Spleen (tissue), 11 donors: ENCODE measurements at regions not wholly inside any gene's neighbourhood (a gene's known extent, or its start where the extent isn't known, plus 50 kb on each side); places are given as distances from the start of the nearest gene placed in this dataset.

Source experiments
- DNase-seq: peaks from one replicate; pipeline ENCODE4 v3.0.0-alpha.2; 2020
- H3K27ac ChIP-seq, 8 donors: fragments of 200-600 bp; sonication (generic) in 7 of 8; 1 replicate in 4 of 8; 2 replicates in 4 of 8; pipeline versions ENCODE4 v1.5.0 to v1.8.0; 2016 to 2021; ENCODE audit warnings: inconsistent platforms in 4 of 8, mild to moderate bottlenecking in 4 of 8, moderate library complexity in 1 of 8
- H3K27me3 ChIP-seq, 7 donors: fragments of 200-600 bp; sonication (generic) in 6 of 7; replicated peaks in 1 of 7; 1 replicate in 4 of 7; 2 replicates in 3 of 7; pipeline versions ENCODE4 v1.5.0 to v1.8.0; 2016 to 2021; ENCODE audit warnings: inconsistent platforms in 3 of 7, mild to moderate bottlenecking in 1 of 7
- H3K36me3 ChIP-seq, 6 donors: fragments of 200-600 bp; sonication (generic) in 5 of 6; 1 replicate in 4 of 6; 2 replicates in 2 of 6; pipeline versions ENCODE4 v1.5.0 to v1.8.0; 2016 to 2021; ENCODE audit warnings: inconsistent platforms in 2 of 6
- H3K4me1 ChIP-seq, 6 donors: fragments of 200-600 bp; sonication (generic) in 5 of 6; 1 replicate in 3 of 6; 2 replicates in 3 of 6; pipeline versions ENCODE4 v1.5.0 to v1.8.0; 2016 to 2021; ENCODE audit warnings: inconsistent platforms in 3 of 6
- H3K4me3 ChIP-seq, 8 donors: fragments of 200-600 bp; sonication (generic) in 7 of 8; 1 replicate in 4 of 8; 2 replicates in 4 of 8; pipeline versions ENCODE4 v1.5.0 to v1.8.0; 2016 to 2021; ENCODE audit warnings: inconsistent platforms in 4 of 8, mild to moderate bottlenecking in 4 of 8, moderate library complexity in 2 of 8
- H3K9me3 ChIP-seq, 8 donors: fragments of 200-600 bp; sonication (generic) in 7 of 8; 1 replicate in 4 of 8; 2 replicates in 4 of 8; pipeline versions ENCODE4 v1.5.0 to v1.8.0; 2016 to 2021; ENCODE audit warnings: inconsistent platforms in 4 of 8
- CTCF ChIP-seq, 11 experiments: fragments of 200-600 bp in 7 of 11; fragments of 450-650 bp in 4 of 11; sonication (generic) in 4 of 11; IDR thresholded peaks in 8 of 11; conservative IDR thresholded peaks in 3 of 11; 1 replicate in 7 of 11; 2 replicates in 4 of 11; pipeline versions ENCODE4 v1.4.0 to v1.8.0; 2016 to 2021; ENCODE audit warnings: antibody characterized with exemption in 11 of 11, inconsistent platforms in 4 of 11, mild to moderate bottlenecking in 1 of 11
- POLR2A ChIP-seq, 3 donors: fragments of 450-650 bp; IDR thresholded peaks; one replicate each; pipeline ENCODE4 v1.5.1; 2017; ENCODE audit warnings: antibody characterized with exemption in 3 of 3, mild to moderate bottlenecking in 1 of 3
- POLR2AphosphoS5 ChIP-seq, 3 donors: sonication (generic); formaldehyde crosslinking; IDR thresholded peaks; one replicate each; pipeline ENCODE4 v1.5.1; 2017; ENCODE audit warnings: antibody characterized with exemption in 3 of 3
- WGBS, 5 donors: extraction: QIAGEN DNeasy Blood & Tissue Kit in 3 of 5; methylation state at CpG; one replicate each; pipeline versions ENCODE4 v1.1.5 to v1.1.7; 2013 to 2018; 5-methylcytosine and 5-hydroxymethylcytosine counted together
- intact Hi-C: fragments of 100-400 bp; cut with DNase I; formaldehyde crosslinking; loops from one replicate; pipeline ENCODE4 v1.15.0; 2023; ENCODE audit warnings: low total_unique reads
- donor health status: healthy with polysubstance abuse.
- donor health status: DM: no; HTN: no; CAD: no; lungs with moderate emphysema.
- donor health status: DM: no; HTN: no; CAD: no.
- donor health status: Bipolar disorder and iron deficiency.
- donor health status: healthy.
- donor health status: DM: no; HTN: no; CAD: no.
- donor health status: DM: yes; HTN: yes; CAD: no.

GRCh38 chr16:86897486-86897885 is 319.1 kb downstream of the FOXL1 start:
- no peaks in the 10 kb centered on the region for H3K4me1 ChIP-seq
- no peaks in the 10 kb centered on the region for H3K9me3 ChIP-seq
- TF ChIP-seq CTCF (IDR thresholded peaks at IDR 0.05 in 8 of 11, conservative IDR thresholded peaks at IDR 0.05 in 3 of 11) (no peak), POLR2AphosphoS5 (IDR thresholded peaks at IDR 0.05) (no peak), POLR2A (IDR thresholded peaks at IDR 0.05) (no peak)
- H3K36me3 ChIP-seq: no peaks in the 10 kb centered on the region
- DNase-seq: peak; percentile 24
- H3K4me3 ChIP-seq: no peak overlapping the region
- 87 to 97% (median 92%) methylated on average over 11 of the region's 11 CpGs for WGBS, 5 donors
- no peak overlapping the region for H3K27ac ChIP-seq
- H3K27me3 ChIP-seq: peaks cover 0 to 28% (median 0%) of the 10 kb centered on the region in 7 donors
- intact Hi-C loops: no loop called here

- H3K27ac ChIP-seq: no peak overlapping the region
- no peaks in the 10 kb centered on the region for H3K36me3 ChIP-seq
- no peak overlapping the region for H3K4me3 ChIP-seq
- 84 to 92% (median 88%) methylated on average over 4 to 5 of the region's 5 CpGs for WGBS, 5 donors
- intact Hi-C loops: no loop called here
- TF ChIP-seq POLR2AphosphoS5 (IDR thresholded peaks at IDR 0.05) (no peak), CTCF (IDR thresholded peaks at IDR 0.05 in 8 of 11, conservative IDR thresholded peaks at IDR 0.05 in 3 of 11) (no peak)
- peaks cover 0 to 19% (median 3%) of the 10 kb centered on the region in 7 donors for H3K27me3 ChIP-seq
- H3K4me1 ChIP-seq: no peaks in the 10 kb centered on the region
- DNase-seq: peak; percentile 59
- H3K9me3 ChIP-seq: no peaks in the 10 kb centered on the region
Observed at GRCh38 chr16:86898386-86898785, 320.0 kb downstream of the FOXL1 start.

- WGBS, 5 donors: 74 to 89% (median 79%) methylated on average over 6 of the region's 6 CpGs
Observed at GRCh38 chr16:86899151-86899550, 320.8 kb downstream of the FOXL1 start.

GRCh38 chr16:86899757-86900156 is 321.4 kb downstream of the FOXL1 start:
- Histone ChIP-seq H3K27ac (no peak overlapping the region), H3K27me3 (peaks cover 0 to 10% (median 0%) of the 10 kb centered on the region in 7 donors), H3K4me3 (no peak overlapping the region), H3K4me1 (no peaks in the 10 kb centered on the region), H3K36me3 (no peaks in the 10 kb centered on the region), H3K9me3 (no peaks in the 10 kb centered on the region)
- 75 to 89% (median 82%) methylated on average over 4 of the region's 4 CpGs for WGBS, 5 donors
- TF ChIP-seq CTCF (IDR thresholded peaks at IDR 0.05 in 8 of 11, conservative IDR thresholded peaks at IDR 0.05 in 3 of 11): no peak
- TF ChIP-seq POLR2AphosphoS5 (IDR thresholded peaks at IDR 0.05): no peak
- no peak for TF ChIP-seq POLR2A (IDR thresholded peaks at IDR 0.05)
- intact Hi-C loops: no loop called here
- no peak for DNase-seq

More at GRCh38 chr16:86899151-86899550, 320.8 kb downstream of the FOXL1 start:
- H3K4me1 ChIP-seq: no peaks in the 10 kb centered on the region
- no peaks in the 10 kb centered on the region for H3K36me3 ChIP-seq
- intact Hi-C loops: no loop called here
- peaks cover 0 to 11% (median 0%) of the 10 kb centered on the region in 7 donors for H3K27me3 ChIP-seq
- H3K9me3 ChIP-seq: no peaks in the 10 kb centered on the region
- no peak overlapping the region for H3K4me3 ChIP-seq
- H3K27ac ChIP-seq: no peak overlapping the region
- DNase-seq: peak; percentile 67
- TF ChIP-seq POLR2AphosphoS5 (IDR thresholded peaks at IDR 0.05) (no peak), CTCF (IDR thresholded peaks at IDR 0.05 in 8 of 11, conservative IDR thresholded peaks at IDR 0.05 in 3 of 11) (no peak), POLR2A (IDR thresholded peaks at IDR 0.05) (no peak)
